GM12892 (cell line): ENCODE measurements at regions not wholly inside any gene's neighbourhood (a gene's known extent, or its start where the extent isn't known, plus 50 kb on each side); places are given as distances from the start of the nearest gene placed in this dataset.

ENCODE experiments used
- POLR2A ChIP-seq: IDR thresholded peaks from 2 replicates; pipeline ENCODE4 v1.6.1; 2011; ENCODE audit warnings: low read depth, low read length, control low read depth
- POLR2AphosphoS5 ChIP-seq: IDR thresholded peaks from 2 replicates; pipeline ENCODE4 v1.6.1; 2011; ENCODE audit warnings: low read depth, low read length, control low read depth
- TAF1 ChIP-seq: IDR thresholded peaks from 2 replicates; pipeline ENCODE4 v1.6.1; 2011; ENCODE audit warnings: low read depth, mild to moderate bottlenecking, control low read depth, low read length, borderline replicate concordance

DNA sequence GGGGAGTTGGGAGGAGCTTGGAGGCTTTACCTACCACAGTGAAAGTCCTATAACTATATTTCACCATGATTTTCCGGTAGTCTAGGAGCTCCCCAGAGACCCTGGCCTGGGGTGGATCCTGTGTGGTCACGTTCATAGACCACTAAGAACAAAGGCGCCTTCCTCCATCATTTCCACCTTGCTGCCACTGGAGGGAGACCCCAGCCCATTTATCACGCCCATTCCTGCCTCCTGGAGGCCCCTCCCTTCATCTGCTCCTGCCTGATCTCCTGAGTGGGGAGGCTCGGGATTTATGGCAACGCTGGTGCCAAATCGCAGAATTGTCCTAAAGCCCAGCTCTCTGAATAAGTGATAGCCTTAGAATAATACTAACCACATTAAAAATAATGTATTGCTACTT is 507.6 kb upstream of the SPHKAP start:
- TF ChIP-seq POLR2AphosphoS5 (no peak), TAF1 (no peak), POLR2A (no peak)
